Liver (tissue), 8 donors: ENCODE measurements at regions not wholly inside any gene's neighbourhood (a gene's known extent, or its start where the extent isn't known, plus 50 kb on each side); places are given as distances from the start of the nearest gene placed in this dataset.

Experiments used
- DNase-seq: peaks from one replicate; pipeline ENCODE4 v3.0.0-alpha.2; 2017; ENCODE audit warnings: low spot score
- H3K27ac ChIP-seq, 2 donors: one replicate each; pipeline ENCODE4 v1.7.0; 2013; ENCODE audit warnings: inconsistent platforms in 2 of 2, low read length in 2 of 2, control low read depth in 1 of 2, low read depth in 1 of 2, mild to moderate bottlenecking in 1 of 2
- H3K27me3 ChIP-seq, 4 donors: one replicate each; pipeline versions ENCODE4 v1.6.1 to v1.7.0; 2013; ENCODE audit warnings: low read length in 3 of 4, inconsistent platforms in 1 of 4, mild to moderate bottlenecking in 1 of 4, moderate library complexity in 1 of 4; ENCODE audit not compliant: control insufficient read depth in 4 of 4, insufficient read depth in 4 of 4
- H3K36me3 ChIP-seq, 4 donors: one replicate each; pipeline versions ENCODE4 v1.6.1 to v1.7.0; 2013; ENCODE audit warnings: low read length in 3 of 4, mild to moderate bottlenecking in 3 of 4, low read depth in 1 of 4, moderate library complexity in 1 of 4; ENCODE audit not compliant: control insufficient read depth in 4 of 4, insufficient read depth in 3 of 4
- H3K4me1 ChIP-seq, 4 donors: one replicate each; pipeline versions ENCODE4 v1.6.1 to v1.7.0; 2013; ENCODE audit warnings: low read length in 3 of 4, mild to moderate bottlenecking in 3 of 4, moderate library complexity in 1 of 4; ENCODE audit not compliant: control insufficient read depth in 4 of 4, insufficient read depth in 4 of 4
- H3K4me3 ChIP-seq, 3 donors: one replicate each; pipeline versions ENCODE4 v1.6.1 to v1.7.0; 2013; ENCODE audit warnings: low read length in 3 of 3, control low read depth in 1 of 3, low read depth in 1 of 3, mild to moderate bottlenecking in 1 of 3
- H3K9ac ChIP-seq, 2 donors: one replicate each; pipeline ENCODE4 v1.7.0; 2013; ENCODE audit warnings: low read length in 2 of 2, mild to moderate bottlenecking in 2 of 2, moderate library complexity in 2 of 2, control low read depth in 1 of 2, low read depth in 1 of 2
- H3K9me3 ChIP-seq, 4 donors: one replicate each; pipeline versions ENCODE4 v1.6.1 to v1.7.0; 2013; ENCODE audit warnings: low read length in 3 of 4; ENCODE audit not compliant: control insufficient read depth in 4 of 4
- EGR1 ChIP-seq, 2 donors: IDR thresholded peaks; 2 replicates each; pipeline ENCODE4 v1.6.1; 2016 to 2018; ENCODE audit warnings: antibody characterized with exemption in 2 of 2, low read depth in 2 of 2
- FOXA1 ChIP-seq: IDR thresholded peaks from 2 replicates; pipeline ENCODE4 v1.6.1; 2016; ENCODE audit warnings: antibody characterized with exemption
- FOXA2 ChIP-seq: IDR thresholded peaks from 2 replicates; pipeline ENCODE4 v1.6.1; 2016; ENCODE audit warnings: antibody characterized with exemption
- GABPA ChIP-seq, 2 donors: IDR thresholded peaks in 1 of 2; conservative IDR thresholded peaks in 1 of 2; 2 replicates each; pipeline ENCODE4 v1.6.1; 2016; ENCODE audit warnings: antibody characterized with exemption in 2 of 2, mild to moderate bottlenecking in 1 of 2, moderate library complexity in 1 of 2
- HNF4A ChIP-seq, 2 donors: conservative IDR thresholded peaks; 2 replicates each; pipeline ENCODE4 v1.6.1; 2016; ENCODE audit warnings: antibody characterized with exemption in 2 of 2, mild to moderate bottlenecking in 2 of 2
- HNF4G ChIP-seq: IDR thresholded peaks from 2 replicates; pipeline ENCODE4 v1.6.1; 2016; ENCODE audit warnings: antibody characterized with exemption
- JUND ChIP-seq, 2 donors: IDR thresholded peaks; 2 replicates each; pipeline ENCODE4 v1.6.1; 2016; ENCODE audit warnings: antibody characterized with exemption in 2 of 2
- NR2F2 ChIP-seq: IDR thresholded peaks from 2 replicates; pipeline ENCODE4 v1.6.1; 2016; ENCODE audit warnings: antibody characterized with exemption
- RAD21 ChIP-seq, 2 donors: IDR thresholded peaks; 2 replicates each; pipeline ENCODE4 v1.6.1; 2016; ENCODE audit warnings: antibody characterized with exemption in 2 of 2, mild to moderate bottlenecking in 2 of 2
- RXRA ChIP-seq, 2 donors: IDR thresholded peaks; 2 replicates each; pipeline ENCODE4 v1.6.1; 2017 to 2018; ENCODE audit warnings: antibody characterized with exemption in 2 of 2, mild to moderate bottlenecking in 1 of 2
- SP1 ChIP-seq: IDR thresholded peaks from 2 replicates; pipeline ENCODE4 v1.6.1; 2018; ENCODE audit warnings: antibody characterized with exemption, mild to moderate bottlenecking
- TAF1 ChIP-seq: conservative IDR thresholded peaks from 2 replicates; pipeline ENCODE4 v1.6.1; 2016; ENCODE audit warnings: antibody characterized with exemption, mild to moderate bottlenecking
- YY1 ChIP-seq: IDR thresholded peaks from 2 replicates; pipeline ENCODE4 v1.6.1; 2016; ENCODE audit warnings: antibody characterized with exemption, mild to moderate bottlenecking
- WGBS: extraction: QIAGEN DNeasy Blood & Tissue Kit; methylation state at CpG from one replicate; pipeline ENCODE4 v1.1.7; 2013; 5-methylcytosine and 5-hydroxymethylcytosine counted together
- TF ChIP-seq, protein P1 (sequence below): IDR thresholded peaks from 2 replicates; pipeline ENCODE4 v1.6.1; 2016; ENCODE audit warnings: antibody characterized with exemption
- TF ChIP-seq, protein P2 (sequence below): IDR thresholded peaks from 2 replicates; pipeline ENCODE4 v1.6.1; 2016; ENCODE audit warnings: antibody characterized with exemption
- TF ChIP-seq, protein P3 (sequence below): fragments of 150-350 bp; IDR thresholded peaks from 2 replicates; pipeline ENCODE4 v1.5.1; 2017; ENCODE audit warnings: improper control_type of control experiment, low read depth, low read length; ENCODE audit not compliant: missing input control
- TF ChIP-seq, protein P4 (sequence below): IDR thresholded peaks from 2 replicates; pipeline ENCODE4 v1.6.1; 2016; ENCODE audit warnings: antibody characterized with exemption, mild to moderate bottlenecking
- TF ChIP-seq, protein P5 (sequence below): IDR thresholded peaks from 2 replicates; pipeline ENCODE4 v1.6.1; 2016; ENCODE audit warnings: antibody characterized with exemption
- donor health status: healthy.
- donor health status: healthy.
- donor health status: healthy.
- donor health status: healthy.
- donor health status: healthy.

DNA sequence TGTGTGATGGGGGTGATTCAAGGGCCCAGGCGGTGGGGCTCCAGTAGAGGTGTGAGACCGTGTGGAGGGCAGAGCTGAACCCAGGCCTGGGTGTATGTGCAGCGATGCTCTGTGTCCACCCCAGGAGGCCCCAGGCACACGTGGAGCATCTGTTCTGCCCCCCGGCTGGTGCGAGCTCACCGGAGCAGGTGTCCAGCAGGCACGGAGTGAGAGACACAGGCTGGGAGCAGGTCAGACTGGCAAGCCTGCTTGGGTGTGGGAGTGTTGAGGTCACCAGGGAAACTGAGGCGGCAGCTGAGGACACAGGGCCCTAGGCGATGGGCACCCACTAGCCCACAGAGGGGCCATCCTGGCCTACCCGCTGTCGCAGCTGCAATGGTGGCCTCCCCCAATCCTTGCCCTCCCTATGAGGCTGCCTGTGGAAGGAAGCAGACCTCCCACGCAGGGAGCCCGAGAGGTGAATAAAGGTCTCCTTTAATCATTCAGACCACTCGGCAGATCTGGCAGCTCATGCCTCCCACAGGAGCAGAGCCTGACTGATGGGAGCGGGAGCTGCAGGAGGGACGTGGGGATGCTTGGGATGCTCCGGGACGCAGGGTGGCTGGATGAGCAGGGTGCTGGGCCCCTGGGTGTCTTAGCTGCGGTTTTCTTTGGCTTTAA is 1165.1 kb downstream of the BRD1 start (continued):
- TF ChIP-seq EGR1 (IDR thresholded peaks at IDR 0.05; ENCODE audit: low read depth in 2 of 2) = no peak
- no peak for TF ChIP-seq RAD21 (IDR thresholded peaks at IDR 0.05)
- TF ChIP-seq HNF4A (conservative IDR thresholded peaks at IDR 0.05) = no peak
- no peak for TF ChIP-seq HNF4G
- TF ChIP-seq, protein P1, sequence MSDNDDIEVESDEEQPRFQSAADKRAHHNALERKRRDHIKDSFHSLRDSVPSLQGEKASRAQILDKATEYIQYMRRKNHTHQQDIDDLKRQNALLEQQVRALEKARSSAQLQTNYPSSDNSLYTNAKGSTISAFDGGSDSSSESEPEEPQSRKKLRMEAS = no peak
- TF ChIP-seq NR2F2 = no peak
- TF ChIP-seq FOXA2 = no peak

DNA sequence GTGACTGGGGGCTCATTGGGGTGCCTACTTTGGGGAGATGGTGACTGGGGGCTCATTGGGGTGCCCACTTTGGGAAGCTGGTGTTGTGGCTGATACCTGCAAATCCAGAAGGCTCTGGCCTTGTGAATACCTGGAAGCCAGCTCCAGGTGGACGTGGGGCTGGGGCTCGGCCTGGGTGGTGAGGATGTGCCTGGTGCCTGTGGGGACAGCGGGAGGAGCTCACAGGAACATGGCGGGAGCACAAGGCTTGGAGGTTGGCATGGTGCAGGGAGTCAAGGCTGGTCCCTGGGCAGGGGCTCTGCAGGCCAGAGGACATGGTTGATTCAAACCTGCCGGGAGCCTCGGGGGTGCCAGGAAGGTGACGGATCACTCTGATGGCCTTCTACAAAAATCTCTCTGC is 1165.7 kb downstream of the BRD1 start:
- Histone ChIP-seq H3K36me3 (no peaks in the 10 kb centered on the region), H3K27ac (no peak overlapping the region), H3K4me3 (no peak overlapping the region), H3K27me3 (no peaks in the 10 kb centered on the region), H3K9ac (no peak overlapping the region), H3K9me3 (peaks cover 0 to 7% (median 4%) of the 10 kb centered on the region in 4 donors), H3K4me1 (no peaks in the 10 kb centered on the region)
- TF ChIP-seq YY1 = no peak
- TF ChIP-seq GABPA (IDR thresholded peaks at IDR 0.05 in 1 of 2, conservative IDR thresholded peaks at IDR 0.05 in 1 of 2) = no peak
- TF ChIP-seq RXRA (IDR thresholded peaks at IDR 0.05) = no peak
- no peak for TF ChIP-seq JUND (IDR thresholded peaks at IDR 0.05)
- TF ChIP-seq EGR1 (IDR thresholded peaks at IDR 0.05; ENCODE audit: low read depth in 2 of 2) = no peak
- TF ChIP-seq HNF4A (conservative IDR thresholded peaks at IDR 0.05) = no peak
- no peak for TF ChIP-seq RAD21 (IDR thresholded peaks at IDR 0.05)
- TF ChIP-seq, protein P2, sequence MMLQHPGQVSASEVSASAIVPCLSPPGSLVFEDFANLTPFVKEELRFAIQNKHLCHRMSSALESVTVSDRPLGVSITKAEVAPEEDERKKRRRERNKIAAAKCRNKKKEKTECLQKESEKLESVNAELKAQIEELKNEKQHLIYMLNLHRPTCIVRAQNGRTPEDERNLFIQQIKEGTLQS = no peak
- no peak for TF ChIP-seq NR2F2
- TF ChIP-seq, protein P3, sequence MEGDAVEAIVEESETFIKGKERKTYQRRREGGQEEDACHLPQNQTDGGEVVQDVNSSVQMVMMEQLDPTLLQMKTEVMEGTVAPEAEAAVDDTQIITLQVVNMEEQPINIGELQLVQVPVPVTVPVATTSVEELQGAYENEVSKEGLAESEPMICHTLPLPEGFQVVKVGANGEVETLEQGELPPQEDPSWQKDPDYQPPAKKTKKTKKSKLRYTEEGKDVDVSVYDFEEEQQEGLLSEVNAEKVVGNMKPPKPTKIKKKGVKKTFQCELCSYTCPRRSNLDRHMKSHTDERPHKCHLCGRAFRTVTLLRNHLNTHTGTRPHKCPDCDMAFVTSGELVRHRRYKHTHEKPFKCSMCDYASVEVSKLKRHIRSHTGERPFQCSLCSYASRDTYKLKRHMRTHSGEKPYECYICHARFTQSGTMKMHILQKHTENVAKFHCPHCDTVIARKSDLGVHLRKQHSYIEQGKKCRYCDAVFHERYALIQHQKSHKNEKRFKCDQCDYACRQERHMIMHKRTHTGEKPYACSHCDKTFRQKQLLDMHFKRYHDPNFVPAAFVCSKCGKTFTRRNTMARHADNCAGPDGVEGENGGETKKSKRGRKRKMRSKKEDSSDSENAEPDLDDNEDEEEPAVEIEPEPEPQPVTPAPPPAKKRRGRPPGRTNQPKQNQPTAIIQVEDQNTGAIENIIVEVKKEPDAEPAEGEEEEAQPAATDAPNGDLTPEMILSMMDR = no peak
- TF ChIP-seq HNF4G = no peak
- TF ChIP-seq SP1 = no peak
- no peak for TF ChIP-seq TAF1
- TF ChIP-seq FOXA1 = no peak
- TF ChIP-seq FOXA2 = no peak
- TF ChIP-seq, protein P1 = no peak
- TF ChIP-seq, protein P4, sequence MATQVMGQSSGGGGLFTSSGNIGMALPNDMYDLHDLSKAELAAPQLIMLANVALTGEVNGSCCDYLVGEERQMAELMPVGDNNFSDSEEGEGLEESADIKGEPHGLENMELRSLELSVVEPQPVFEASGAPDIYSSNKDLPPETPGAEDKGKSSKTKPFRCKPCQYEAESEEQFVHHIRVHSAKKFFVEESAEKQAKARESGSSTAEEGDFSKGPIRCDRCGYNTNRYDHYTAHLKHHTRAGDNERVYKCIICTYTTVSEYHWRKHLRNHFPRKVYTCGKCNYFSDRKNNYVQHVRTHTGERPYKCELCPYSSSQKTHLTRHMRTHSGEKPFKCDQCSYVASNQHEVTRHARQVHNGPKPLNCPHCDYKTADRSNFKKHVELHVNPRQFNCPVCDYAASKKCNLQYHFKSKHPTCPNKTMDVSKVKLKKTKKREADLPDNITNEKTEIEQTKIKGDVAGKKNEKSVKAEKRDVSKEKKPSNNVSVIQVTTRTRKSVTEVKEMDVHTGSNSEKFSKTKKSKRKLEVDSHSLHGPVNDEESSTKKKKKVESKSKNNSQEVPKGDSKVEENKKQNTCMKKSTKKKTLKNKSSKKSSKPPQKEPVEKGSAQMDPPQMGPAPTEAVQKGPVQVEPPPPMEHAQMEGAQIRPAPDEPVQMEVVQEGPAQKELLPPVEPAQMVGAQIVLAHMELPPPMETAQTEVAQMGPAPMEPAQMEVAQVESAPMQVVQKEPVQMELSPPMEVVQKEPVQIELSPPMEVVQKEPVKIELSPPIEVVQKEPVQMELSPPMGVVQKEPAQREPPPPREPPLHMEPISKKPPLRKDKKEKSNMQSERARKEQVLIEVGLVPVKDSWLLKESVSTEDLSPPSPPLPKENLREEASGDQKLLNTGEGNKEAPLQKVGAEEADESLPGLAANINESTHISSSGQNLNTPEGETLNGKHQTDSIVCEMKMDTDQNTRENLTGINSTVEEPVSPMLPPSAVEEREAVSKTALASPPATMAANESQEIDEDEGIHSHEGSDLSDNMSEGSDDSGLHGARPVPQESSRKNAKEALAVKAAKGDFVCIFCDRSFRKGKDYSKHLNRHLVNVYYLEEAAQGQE = no peak
- TF ChIP-seq, protein P5, sequence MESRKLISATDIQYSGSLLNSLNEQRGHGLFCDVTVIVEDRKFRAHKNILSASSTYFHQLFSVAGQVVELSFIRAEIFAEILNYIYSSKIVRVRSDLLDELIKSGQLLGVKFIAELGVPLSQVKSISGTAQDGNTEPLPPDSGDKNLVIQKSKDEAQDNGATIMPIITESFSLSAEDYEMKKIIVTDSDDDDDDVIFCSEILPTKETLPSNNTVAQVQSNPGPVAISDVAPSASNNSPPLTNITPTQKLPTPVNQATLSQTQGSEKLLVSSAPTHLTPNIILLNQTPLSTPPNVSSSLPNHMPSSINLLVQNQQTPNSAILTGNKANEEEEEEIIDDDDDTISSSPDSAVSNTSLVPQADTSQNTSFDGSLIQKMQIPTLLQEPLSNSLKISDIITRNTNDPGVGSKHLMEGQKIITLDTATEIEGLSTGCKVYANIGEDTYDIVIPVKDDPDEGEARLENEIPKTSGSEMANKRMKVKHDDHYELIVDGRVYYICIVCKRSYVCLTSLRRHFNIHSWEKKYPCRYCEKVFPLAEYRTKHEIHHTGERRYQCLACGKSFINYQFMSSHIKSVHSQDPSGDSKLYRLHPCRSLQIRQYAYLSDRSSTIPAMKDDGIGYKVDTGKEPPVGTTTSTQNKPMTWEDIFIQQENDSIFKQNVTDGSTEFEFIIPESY = no peak
- 79% methylated on average over 7 of the region's 7 CpGs for WGBS
- DNase-seq = no peak
